HEK293 (cell line): ENCODE measurements at regions not wholly inside any gene's neighbourhood (a gene's known extent, or its start where the extent isn't known, plus 50 kb on each side); places are given as distances from the start of the nearest gene placed in this dataset.

ENCODE experiments used
- BCL6B ChIP-seq: fragments of 450-650 bp; formaldehyde crosslinking; IDR thresholded peaks from 2 replicates; pipeline ENCODE4 v1.5.1; 2017; ENCODE audit warnings: missing biosample characterization, missing genetic modification characterization
- FEZF1 ChIP-seq: fragments of 450-650 bp; formaldehyde crosslinking; IDR thresholded peaks from 2 replicates; pipeline ENCODE4 v1.5.1; 2016; ENCODE audit warnings: missing biosample characterization, missing genetic modification characterization
- KLF10 ChIP-seq: fragments of 450-650 bp; IDR thresholded peaks from 2 replicates; pipeline ENCODE4 v1.5.1; 2018; ENCODE audit warnings: missing biosample characterization, mild to moderate bottlenecking, missing genetic modification characterization
- MEIS1 ChIP-seq: sonication (generic); formaldehyde crosslinking; IDR thresholded peaks from 2 replicates; pipeline ENCODE4 v1.8.1; 2022; ENCODE audit warnings: missing genetic modification reagents, mild to moderate bottlenecking, borderline replicate concordance
- MZF1 ChIP-seq: fragments of 450-650 bp; formaldehyde crosslinking; IDR thresholded peaks from 2 replicates; pipeline ENCODE4 v1.5.1; 2017; ENCODE audit warnings: missing biosample characterization, missing genetic modification characterization, borderline replicate concordance
- REST ChIP-seq: fragments of 450-650 bp; formaldehyde crosslinking; IDR thresholded peaks from 2 replicates; pipeline ENCODE4 v1.5.1; 2016; ENCODE audit warnings: missing biosample characterization, missing genetic modification characterization
- SCRT1 ChIP-seq: fragments of 450-650 bp; formaldehyde crosslinking; IDR thresholded peaks from 2 replicates; pipeline ENCODE4 v1.5.1; 2016; ENCODE audit warnings: missing biosample characterization, missing genetic modification characterization, borderline replicate concordance
- YY2 ChIP-seq: fragments of 450-650 bp; formaldehyde crosslinking; IDR thresholded peaks from 2 replicates; pipeline ENCODE4 v1.5.1; 2016; ENCODE audit warnings: missing biosample characterization, missing genetic modification characterization
- ZBTB26 ChIP-seq: fragments of 450-650 bp; formaldehyde crosslinking; optimal IDR thresholded peaks from 2 replicates; pipeline ENCODE3; 2016; ENCODE audit warnings: missing biosample characterization, mild to moderate bottlenecking, missing genetic modification characterization
- ZEB2 ChIP-seq: fragments of 450-650 bp; formaldehyde crosslinking; IDR thresholded peaks from 2 replicates; pipeline ENCODE4 v1.5.1; 2016; ENCODE audit warnings: missing biosample characterization, missing genetic modification characterization
- ZNF10 ChIP-seq: fragments of 450-650 bp; formaldehyde crosslinking; IDR thresholded peaks from 2 replicates; pipeline ENCODE4 v1.5.1; 2017; ENCODE audit warnings: missing biosample characterization, missing genetic modification characterization
- ZNF114 ChIP-seq: fragments of 450-650 bp; formaldehyde crosslinking; IDR thresholded peaks from 2 replicates; pipeline ENCODE4 v1.5.0; 2017; ENCODE audit warnings: missing biosample characterization, missing genetic modification characterization
- ZNF18 ChIP-seq: fragments of 450-650 bp; formaldehyde crosslinking; IDR thresholded peaks from 2 replicates; pipeline ENCODE4 v1.5.1; 2016; ENCODE audit warnings: missing biosample characterization, missing genetic modification characterization
- ZNF19 ChIP-seq: fragments of 450-650 bp; formaldehyde crosslinking; IDR thresholded peaks from 2 replicates; pipeline ENCODE4; 2016; ENCODE audit warnings: missing biosample characterization, missing genetic modification characterization, low read depth
- ZNF211 ChIP-seq: fragments of 450-650 bp; formaldehyde crosslinking; IDR thresholded peaks from 2 replicates; pipeline ENCODE4 v1.5.1; 2016; ENCODE audit warnings: low read depth, missing biosample characterization, missing genetic modification characterization
- ZNF266 ChIP-seq: fragments of 450-650 bp; formaldehyde crosslinking; IDR thresholded peaks from 2 replicates; pipeline ENCODE4 v1.5.1; 2016; ENCODE audit warnings: missing biosample characterization, missing genetic modification characterization, low read depth
- ZNF362 ChIP-seq: fragments of 450-650 bp; formaldehyde crosslinking; IDR thresholded peaks from 2 replicates; pipeline ENCODE4 v1.5.1; 2016; ENCODE audit warnings: missing biosample characterization, missing genetic modification characterization
- ZNF433 ChIP-seq: fragments of 450-650 bp; formaldehyde crosslinking; IDR thresholded peaks from 2 replicates; pipeline ENCODE4 v1.5.1; 2016; ENCODE audit warnings: missing biosample characterization, missing genetic modification characterization, low read depth
- ZNF529 ChIP-seq: fragments of 450-650 bp; formaldehyde crosslinking; IDR thresholded peaks from 2 replicates; pipeline ENCODE4 v1.5.1; 2017; ENCODE audit warnings: missing genetic modification characterization, missing biosample characterization; ENCODE audit not compliant: insufficient replicate concordance
- ZNF561 ChIP-seq: fragments of 450-650 bp; IDR thresholded peaks from 2 replicates; pipeline ENCODE4 v1.5.1; 2018; ENCODE audit warnings: missing biosample characterization, missing genetic modification characterization, borderline replicate concordance
- ZNF610 ChIP-seq: fragments of 450-650 bp; formaldehyde crosslinking; IDR thresholded peaks from 2 replicates; pipeline ENCODE4 v1.5.1; 2016; ENCODE audit warnings: missing biosample characterization, missing genetic modification characterization, borderline replicate concordance
- ZNF624 ChIP-seq: fragments of 450-650 bp; formaldehyde crosslinking; IDR thresholded peaks from 2 replicates; pipeline ENCODE4 v1.5.1; 2017; ENCODE audit warnings: missing biosample characterization, missing genetic modification characterization
- ZNF626 ChIP-seq: fragments of 450-650 bp; sonication (Bioruptor Pico); formaldehyde crosslinking; IDR thresholded peaks from 2 replicates; pipeline ENCODE4 v1.5.1; 2018; ENCODE audit warnings: missing biosample characterization, missing genetic modification characterization, inconsistent platforms
- ZNF692 ChIP-seq: fragments of 450-650 bp; formaldehyde crosslinking; IDR thresholded peaks from 2 replicates; pipeline ENCODE4 v1.5.1; 2016; ENCODE audit warnings: missing biosample characterization, missing genetic modification characterization
- ZNF701 ChIP-seq: fragments of 450-650 bp; formaldehyde crosslinking; IDR thresholded peaks from 2 replicates; pipeline ENCODE4 v1.5.1; 2016; ENCODE audit warnings: missing biosample characterization, missing genetic modification characterization
- ZNF76 ChIP-seq: fragments of 450-650 bp; formaldehyde crosslinking; IDR thresholded peaks from 2 replicates; pipeline ENCODE4; 2016; ENCODE audit warnings: low read depth, missing biosample characterization, missing genetic modification characterization, borderline replicate concordance
- ZNF843 ChIP-seq: fragments of 450-650 bp; formaldehyde crosslinking; IDR thresholded peaks from 2 replicates; pipeline ENCODE4 v1.5.1; 2016; ENCODE audit warnings: missing biosample characterization, missing genetic modification characterization
- ZSCAN18 ChIP-seq: fragments of 450-650 bp; formaldehyde crosslinking; IDR thresholded peaks from 2 replicates; pipeline ENCODE4 v1.5.1; 2016; ENCODE audit warnings: missing biosample characterization, missing genetic modification characterization

- TF ChIP-seq ZNF529 (tag by site-specific recombination) (no peak), YY2 (tag by site-specific recombination) (peak; percentile 70), BCL6B (tag by site-specific recombination) (0 out of 2 replicates have a peak, but pooled peaks have one; percentile 33), REST (no peak), ZNF19 (tag by site-specific recombination) (no peak), ZNF114 (tag by site-specific recombination) (no peak), ZNF610 (tag by site-specific recombination) (no peak), ZBTB26 (no peak), ZNF843 (tag by site-specific recombination) (peak; percentile 92), ZNF266 (tag by site-specific recombination) (no peak), ZNF76 (tag by site-specific recombination) (no peak), ZNF626 (tag by site-specific recombination) (no peak), ZNF362 (tag by site-specific recombination) (no peak), ZNF18 (tag by site-specific recombination) (no peak), ZNF433 (no peak), ZNF624 (tag by site-specific recombination) (no peak), ZNF701 (tag by site-specific recombination) (no peak), MEIS1 (CRISPR knock-in tag) (0 out of 2 replicates have a peak, but pooled peaks have one; percentile 19), MZF1 (tag by site-specific recombination) (0 out of 2 replicates have a peak, but pooled peaks have one; percentile 37), SCRT1 (tag by site-specific recombination) (no peak), FEZF1 (tag by site-specific recombination) (peak; percentile 85), ZNF561 (tag by site-specific recombination) (0 out of 2 replicates have a peak, but pooled peaks have one; percentile 49), ZEB2 (tag by site-specific recombination) (peak; percentile 81), ZNF211 (tag by site-specific recombination) (no peak), ZNF10 (tag by site-specific recombination) (no peak), ZSCAN18 (no peak), KLF10 (tag by site-specific recombination) (peak; percentile 45), ZNF692 (peak; percentile 53; the same call in 1 of the 2 replicates)
Measured at GRCh38 chr6:132973514-132973993, 159.2 kb downstream of the RPS12 start (continued).
